Mesodermal cell (in vitro differentiated cells): ENCODE measurements at regions not wholly inside any gene's neighbourhood (a gene's known extent, or its start where the extent isn't known, plus 50 kb on each side); places are given as distances from the start of the nearest gene placed in this dataset.
"Not testable (repeated sequence)": the region's sequence is repeated elsewhere in the genome, so short reads cannot be mapped to it uniquely, and the experiment has no call there.

Source experiments
- H3K27ac ChIP-seq: 2 replicates; pipeline ENCODE4 v1.7.0; 2013; ENCODE audit warnings: mild to moderate bottlenecking, low read depth, low read length, moderate library complexity; ENCODE audit not compliant: severe bottlenecking
- H3K36me3 ChIP-seq: 2 replicates; pipeline ENCODE4 v1.7.1; 2013; ENCODE audit warnings: mild to moderate bottlenecking, low read length, moderate library complexity; ENCODE audit not compliant: control insufficient read depth, insufficient read depth
- H3K4me1 ChIP-seq: one replicate; pipeline ENCODE4 v1.7.1; 2013; ENCODE audit warnings: mild to moderate bottlenecking, low read length; ENCODE audit not compliant: insufficient read depth, control insufficient read depth, poor library complexity, severe bottlenecking
- H3K4me3 ChIP-seq: 2 replicates; pipeline ENCODE4 v1.7.0; 2013; ENCODE audit warnings: low read length, control low read depth, mild to moderate bottlenecking; ENCODE audit not compliant: insufficient read depth, poor library complexity, severe bottlenecking; ENCODE audit errors: extremely low read depth
- H3K9me3 ChIP-seq: 2 replicates; pipeline ENCODE4 v1.7.1; 2013; ENCODE audit warnings: mild to moderate bottlenecking, low read length, moderate library complexity; ENCODE audit not compliant: control insufficient read depth
- WGBS, 2 experiments: methylation state at CpG; one replicate each; pipeline ENCODE4 v1.1.5; 2013; ENCODE audit warnings: missing lambda C conversion rate in 2 of 2; ENCODE audit not compliant: insufficient coverage in 2 of 2; 5-methylcytosine and 5-hydroxymethylcytosine counted together

GRCh38 chrY:12357655-12358054 lies 343.4 kb upstream of the USP9Y start:
- WGBS, 2 experiments: 72 to 100% methylated on average over 1 to 3 of the region's 6 CpGs
- H3K4me1 ChIP-seq: no peaks in the 10 kb centered on the region
- no peak overlapping the region for H3K27ac ChIP-seq
- H3K36me3 ChIP-seq: no peaks in the 10 kb centered on the region
- no peaks in the 10 kb centered on the region for H3K9me3 ChIP-seq
- H3K4me3 ChIP-seq: no peak overlapping the region

- Histone ChIP-seq H3K4me3 (no peak overlapping the region), H3K27ac (no peak overlapping the region), H3K4me1 (no peaks in the 10 kb centered on the region), H3K36me3 (no peaks in the 10 kb centered on the region), H3K9me3 (no peaks in the 10 kb centered on the region)
- WGBS, 2 experiments: 20% methylated on average over 1 of the region's 7 CpGs; no CpG with 5 or more reads in 1 of the 2 experiments
Observed at GRCh38 chrY:12358337-12358736, 342.7 kb upstream of the USP9Y start.

DNA sequence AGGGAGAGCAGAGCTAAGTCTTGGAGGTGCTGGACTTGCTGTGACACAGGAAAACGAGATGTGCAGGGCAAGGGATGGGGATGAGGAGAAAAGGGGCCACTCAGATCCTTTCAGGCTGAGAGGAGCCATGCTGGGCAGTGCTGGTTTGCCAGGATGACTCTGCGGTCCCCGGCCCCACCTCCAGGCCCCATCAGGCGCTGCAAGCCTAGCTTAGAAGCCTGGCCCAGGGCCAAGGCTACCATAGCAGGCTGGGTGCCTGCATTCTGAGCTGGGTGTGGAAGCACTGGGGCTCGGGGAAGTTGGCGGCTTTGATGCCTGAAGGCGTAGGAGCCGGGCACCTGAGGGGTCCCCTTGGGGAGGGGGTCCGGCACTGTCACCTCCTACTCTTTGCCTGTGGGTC lies 341.2 kb upstream of the USP9Y start:
- H3K36me3 ChIP-seq: no peaks in the 10 kb centered on the region
- H3K4me1 ChIP-seq: no peaks in the 10 kb centered on the region
- H3K27ac ChIP-seq: no peak overlapping the region
- H3K4me3 ChIP-seq: no peak overlapping the region
- H3K9me3 ChIP-seq: no peaks in the 10 kb centered on the region
- WGBS, 2 experiments: 43 to 47% methylated on average over 4 of the region's 9 CpGs

GRCh38 chrY:12360496-12360895 lies 340.5 kb upstream of the USP9Y start:
- H3K9me3 ChIP-seq: no peaks in the 10 kb centered on the region
- WGBS, 2 experiments: 85 to 93% methylated on average over 3 to 4 of the region's 9 CpGs

DNA sequence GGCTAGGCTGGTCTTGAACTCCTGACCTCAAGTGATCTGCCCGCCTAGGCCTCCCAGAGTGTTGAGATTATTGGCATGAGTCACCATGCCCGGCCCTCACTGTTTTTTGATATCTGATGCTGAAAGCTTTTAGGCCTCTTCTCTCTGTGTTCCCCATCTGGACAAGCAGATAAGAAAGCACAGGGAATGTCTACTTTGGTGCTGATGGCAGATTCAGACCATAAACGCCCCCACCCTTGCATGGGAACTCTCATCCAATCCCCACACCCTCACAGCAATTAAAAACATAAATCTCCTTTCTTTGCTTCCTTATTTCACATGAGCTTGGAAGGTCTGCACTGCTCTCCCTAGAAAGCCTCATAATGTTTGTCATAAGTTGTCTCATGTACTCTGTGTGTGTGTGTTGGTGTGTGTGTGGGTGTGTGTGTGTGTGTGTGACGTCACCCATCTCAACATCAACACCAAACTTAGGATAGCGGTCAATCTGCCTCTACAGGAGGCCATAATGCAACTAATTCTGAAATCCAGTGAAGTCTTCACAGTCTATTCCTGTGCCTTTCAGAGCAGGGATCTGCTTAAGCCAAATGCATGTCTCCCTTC lies 335.6 kb upstream of the USP9Y start:
- Histone ChIP-seq H3K4me1 (no peaks in the 10 kb centered on the region), H3K27ac (no peak overlapping the region), H3K36me3 (no peaks in the 10 kb centered on the region), H3K4me3 (no peak overlapping the region), H3K9me3 (no peaks in the 10 kb centered on the region)
- WGBS, 2 experiments: 67 to 100% methylated on average over 1 to 2 of the region's 5 CpGs

More at GRCh38 chrY:12360496-12360895, 340.5 kb upstream of the USP9Y start:
- Histone ChIP-seq H3K36me3 (no peaks in the 10 kb centered on the region), H3K4me1 (no peaks in the 10 kb centered on the region), H3K27ac (no peak overlapping the region), H3K4me3 (no peak overlapping the region)

DNA sequence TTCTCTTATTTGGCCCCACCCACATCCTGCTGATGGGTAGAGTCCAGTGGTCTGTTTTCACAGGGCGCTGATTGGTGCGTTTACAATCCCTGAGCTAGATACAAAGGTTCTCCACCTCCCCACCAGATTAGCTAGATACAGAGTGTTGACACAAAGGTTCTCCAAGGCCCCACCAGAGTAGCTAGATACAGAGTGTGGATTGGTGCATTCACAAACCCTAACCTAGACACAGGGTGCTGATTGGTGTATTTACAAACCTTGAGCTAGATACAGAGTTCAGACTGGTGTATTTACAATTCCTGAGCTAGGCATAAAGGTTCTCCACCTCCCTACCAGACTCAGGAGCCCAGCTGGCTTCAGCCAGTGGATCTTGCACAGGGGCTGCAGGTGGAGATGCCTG lies 326.4 kb upstream of the USP9Y start:
- not testable (repeated sequence) for H3K4me3 ChIP-seq, H3K36me3 ChIP-seq, H3K27ac ChIP-seq, H3K9me3 ChIP-seq, H3K4me1 ChIP-seq
- no CpG with 5 or more reads among the region's 2 CpGs for WGBS, 2 experiments

GRCh38 chrY:12391655-12392559 lies 309.1 kb upstream of the USP9Y start:
- H3K36me3 ChIP-seq, H3K4me1 ChIP-seq, H3K9me3 ChIP-seq, H3K4me3 ChIP-seq, H3K27ac ChIP-seq: not testable (repeated sequence)
- 63 to 81% methylated on average over 6 to 10 of the region's 17 CpGs for WGBS, 2 experiments

- 91 to 100% methylated on average over 3 to 4 of the region's 8 CpGs for WGBS, 2 experiments
- no peak overlapping the region for H3K4me3 ChIP-seq
- no peaks in the 10 kb centered on the region for H3K9me3 ChIP-seq
- H3K27ac ChIP-seq: no peak overlapping the region
- H3K4me1 ChIP-seq: no peaks in the 10 kb centered on the region
- no peaks in the 10 kb centered on the region for H3K36me3 ChIP-seq
Observed at GRCh38 chrY:12393190-12393589, 307.8 kb upstream of the USP9Y start.

DNA sequence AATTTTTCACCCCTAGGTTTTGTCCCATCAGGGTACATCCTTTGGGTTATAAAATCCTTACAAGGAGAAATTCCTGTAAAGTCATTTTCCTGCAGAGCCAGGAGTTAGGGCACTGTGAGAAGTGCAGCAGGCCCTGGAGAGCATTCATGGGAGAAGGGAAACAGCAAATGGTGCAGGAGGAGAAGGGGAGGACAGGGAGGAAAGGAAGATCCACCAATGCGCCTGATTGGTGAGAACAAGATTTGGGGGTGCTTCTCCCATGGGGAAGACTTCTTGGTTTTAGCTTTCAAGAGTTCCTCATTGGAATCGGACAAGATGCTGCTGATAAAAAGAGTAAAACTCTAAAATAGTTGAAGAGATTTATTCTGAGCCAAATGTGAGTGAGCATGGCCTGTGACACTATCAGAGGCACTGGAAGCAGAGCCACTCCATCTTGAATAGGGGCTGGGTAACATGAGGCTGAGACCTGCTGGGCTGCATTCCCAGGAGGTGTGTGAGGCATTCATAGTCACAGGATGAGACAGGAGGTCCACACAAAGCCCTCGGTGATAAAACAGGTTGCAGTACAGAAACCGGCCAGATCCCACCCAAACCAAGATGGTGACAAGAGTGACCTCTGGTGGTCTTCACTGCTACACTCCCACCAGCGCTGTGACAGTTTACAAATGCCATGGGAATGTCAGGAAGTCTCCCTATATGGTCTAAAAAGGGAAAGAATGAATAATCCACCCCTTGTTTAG lies 305.5 kb upstream of the USP9Y start:
- not testable (repeated sequence) for H3K36me3 ChIP-seq, H3K4me1 ChIP-seq, H3K9me3 ChIP-seq, H3K27ac ChIP-seq, H3K4me3 ChIP-seq
- 13 to 75% methylated on average over 2 of the region's 5 CpGs for WGBS, 2 experiments

DNA sequence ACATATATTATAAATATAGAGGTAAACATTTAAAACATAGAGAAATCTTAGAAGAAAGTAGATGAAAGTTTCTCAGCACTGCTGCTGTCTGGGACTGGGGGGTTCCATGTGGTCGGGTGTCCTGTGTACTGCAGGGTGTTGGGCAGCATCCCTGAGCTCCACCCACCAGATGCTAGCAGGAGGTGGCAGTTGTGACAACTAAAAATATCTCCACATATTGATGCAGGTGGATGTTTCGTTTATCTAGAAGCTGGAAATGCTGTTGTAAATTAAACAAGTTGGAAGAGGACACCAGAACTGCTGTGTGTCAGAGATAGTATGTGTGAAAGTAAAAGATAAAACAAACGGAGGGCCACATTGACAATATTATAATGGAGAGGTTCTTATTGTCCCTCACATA lies 297.1 kb upstream of the USP9Y start:
- H3K36me3 ChIP-seq: no peaks in the 10 kb centered on the region
- no peaks in the 10 kb centered on the region for H3K4me1 ChIP-seq
- no peaks in the 10 kb centered on the region for H3K9me3 ChIP-seq
- WGBS, 2 experiments: no CpG with 5 or more reads among the region's 3 CpGs
- no peak overlapping the region for H3K4me3 ChIP-seq
- no peak overlapping the region for H3K27ac ChIP-seq
